ENCODE measurements at regions not wholly inside any gene's neighbourhood (a gene's known extent, or its start where the extent isn't known, plus 50 kb on each side); places are given as distances from the start of the nearest gene placed in this dataset.
"Not testable (repeated sequence)": the region's sequence is repeated elsewhere in the genome, so short reads cannot be mapped to it uniquely, and the experiment has no call there.

- not testable (repeated sequence) for DNase-seq
Measured at GRCh38 chr12:9543341-9543740, 64.4 kb downstream of the KLRB1 start.

GRCh38 chr12:9542827-9543226 lies 64.9 kb downstream of the KLRB1 start:
- DNase-seq: not testable (repeated sequence)

- DNase-seq: not testable (repeated sequence)
Measured at GRCh38 chr12:9515925-9516324, 91.8 kb downstream of the KLRB1 start.

DNA sequence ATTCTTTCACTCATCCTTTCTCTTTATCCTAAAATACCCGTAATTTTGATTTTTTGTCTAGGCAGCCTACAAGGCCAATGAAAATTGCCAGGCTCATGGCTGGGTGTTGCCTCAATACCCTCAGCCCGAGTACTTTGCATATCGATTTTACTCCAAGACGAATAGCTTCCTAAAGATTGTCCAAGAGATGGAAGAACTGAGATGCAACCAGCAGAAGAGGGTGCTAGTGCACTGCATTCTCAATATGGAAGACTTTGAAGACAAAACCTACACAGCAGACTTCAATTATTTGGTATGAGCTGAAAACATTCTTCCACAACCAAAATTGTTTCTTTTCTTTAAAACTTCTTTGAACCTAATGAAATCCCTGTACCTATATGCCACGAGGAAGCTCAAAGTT lies 95.0 kb downstream of the KLRB1 start:
- not testable (repeated sequence) for DNase-seq

DNA sequence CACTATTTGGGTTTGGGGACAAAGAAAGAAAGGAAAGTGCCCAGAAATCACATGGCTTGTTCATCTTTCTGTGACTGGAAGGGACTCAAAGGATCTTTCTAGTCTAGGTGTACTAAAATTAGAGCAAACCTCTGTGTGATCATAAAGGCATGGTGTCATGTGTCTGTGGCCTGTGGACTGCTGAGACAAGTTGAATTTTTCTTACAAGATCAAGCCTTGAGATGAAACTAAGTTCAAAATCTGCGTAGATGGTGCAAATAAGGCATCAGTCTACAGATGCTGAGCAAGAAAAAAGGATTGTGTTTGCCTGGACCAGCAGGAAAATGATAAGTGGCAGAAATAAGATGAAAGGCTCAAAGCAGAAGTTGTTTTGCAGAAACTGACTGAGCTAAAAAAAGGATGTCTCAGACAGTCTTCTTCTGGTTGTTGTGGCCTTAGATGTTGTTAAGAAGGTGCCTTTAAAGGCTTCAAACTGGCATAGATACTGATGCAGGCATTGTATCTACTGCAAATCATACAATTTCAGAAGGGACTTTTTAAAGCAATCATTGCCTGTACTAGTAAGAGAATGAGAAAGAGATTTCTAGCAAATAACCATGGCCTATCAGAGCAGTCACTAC lies 97.2 kb downstream of the KLRB1 start:
- DNase-seq: not testable (repeated sequence)

DNA sequence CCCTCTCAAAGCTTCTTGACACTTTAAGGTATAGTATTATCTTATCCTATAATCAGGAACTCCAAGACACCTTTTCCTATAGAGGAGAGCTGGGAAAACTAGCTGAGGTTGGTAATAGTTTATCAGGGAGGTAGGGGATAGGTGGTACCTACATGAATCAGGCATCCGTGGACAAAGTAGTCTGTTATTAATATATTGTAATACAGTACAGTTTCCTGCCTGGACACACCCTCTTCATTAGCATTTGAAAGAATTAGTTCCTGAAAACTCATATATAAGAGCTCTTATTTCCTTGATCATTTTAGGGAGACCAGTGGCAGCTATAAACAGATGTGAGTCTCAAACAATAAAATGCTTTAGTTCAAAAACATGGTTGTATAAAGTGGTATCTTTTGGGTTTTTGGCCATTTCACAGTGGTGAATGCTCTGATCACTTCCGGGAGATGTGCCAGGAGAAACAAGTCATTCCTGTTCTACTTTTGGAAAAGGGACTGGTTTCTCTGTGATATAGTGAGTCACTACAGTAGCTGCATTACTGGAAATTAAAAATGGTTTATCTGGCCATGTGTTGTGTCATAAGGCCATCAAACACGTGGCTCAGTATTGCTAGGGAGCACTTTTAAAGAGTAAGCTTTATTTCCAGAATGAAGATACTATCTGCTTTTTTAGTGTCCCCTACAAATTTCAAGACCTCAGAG lies 98.1 kb downstream of the KLRB1 start:
- no peak for DNase-seq

GRCh38 chr12:9506746-9507145 lies 101.0 kb downstream of the KLRB1 start:
- no peak for DNase-seq

DNA sequence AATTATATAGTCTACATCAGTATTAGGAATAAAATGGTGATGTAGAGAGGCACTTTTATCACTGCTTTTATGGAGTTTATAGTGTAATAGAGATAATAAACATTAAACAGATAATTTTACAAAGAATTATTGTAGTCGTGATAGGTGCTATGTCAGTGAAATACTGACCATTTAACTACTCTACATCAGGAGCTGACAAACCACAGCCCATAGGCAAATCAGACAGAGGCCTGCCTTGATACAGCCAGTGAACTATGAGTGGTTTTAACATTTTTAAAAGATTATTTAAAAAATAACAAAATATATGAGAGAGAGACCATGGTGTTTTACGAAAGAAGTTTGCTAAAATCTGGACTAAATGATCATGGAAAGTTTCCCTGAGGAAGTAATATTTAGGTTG lies 104.3 kb downstream of the KLRB1 start:
- not testable (repeated sequence) for DNase-seq

- DNase-seq: not testable (repeated sequence)
Measured at GRCh38 chr12:9502845-9503244, 104.9 kb downstream of the KLRB1 start.

DNA sequence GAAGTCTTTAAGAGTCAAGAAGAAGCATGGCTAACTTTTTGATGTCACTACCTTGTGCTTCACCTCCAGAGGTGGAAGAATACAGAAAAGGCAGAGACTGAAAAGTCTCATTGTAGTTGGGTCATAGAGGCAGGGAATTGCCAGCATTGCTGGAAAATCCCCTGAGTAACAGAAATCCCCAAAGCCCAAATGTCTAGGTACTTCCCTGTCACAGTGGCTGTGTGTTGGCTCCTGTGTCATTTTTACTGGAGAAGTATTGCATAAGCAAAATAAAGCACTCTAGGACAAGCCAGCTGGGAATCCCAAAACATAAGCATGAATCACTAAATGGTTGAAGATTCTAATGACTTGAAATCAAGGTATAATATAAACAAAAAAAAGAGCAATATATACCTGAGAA lies 114.4 kb downstream of the KLRB1 start:
- DNase-seq: not testable (repeated sequence)

DNA sequence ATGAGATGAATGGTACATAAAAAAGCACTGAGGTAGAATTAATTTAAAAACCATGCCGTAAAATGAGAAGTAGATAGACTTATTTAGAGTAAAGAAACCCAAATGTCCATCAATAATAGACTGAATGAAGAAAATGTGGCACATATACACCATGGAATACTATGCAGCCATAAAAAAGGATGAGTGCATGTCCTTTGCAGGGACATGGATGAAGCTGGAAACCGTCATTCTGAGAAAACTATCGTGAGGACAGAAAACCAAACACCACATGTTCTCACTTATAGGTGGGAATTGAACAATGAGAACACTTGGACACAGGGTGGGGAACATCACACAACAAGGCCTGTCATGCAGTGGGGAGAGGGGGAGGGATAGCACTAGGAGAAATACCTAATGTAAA lies 126.4 kb downstream of the KLRB1 start:
- not testable (repeated sequence) for DNase-seq

DNA sequence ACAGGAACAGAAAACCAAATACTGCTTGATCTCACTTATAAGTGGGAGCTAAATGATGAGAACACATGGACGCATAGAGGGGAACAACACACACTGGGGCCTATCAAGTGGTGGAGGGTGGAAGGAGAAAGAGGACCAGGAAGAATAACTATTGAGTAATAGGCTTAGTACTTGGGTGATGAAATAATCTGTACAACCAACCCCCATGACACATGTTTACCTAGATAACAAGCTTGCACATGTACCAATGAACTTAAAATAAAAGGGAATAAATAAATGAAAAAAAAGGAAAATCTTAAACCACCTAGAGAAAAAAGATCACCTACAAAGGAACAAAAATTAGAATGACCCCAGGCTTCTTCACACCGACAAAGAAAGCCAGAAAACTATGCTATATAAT lies 133.5 kb downstream of the KLRB1 start:
- DNase-seq: not testable (repeated sequence)

- not testable (repeated sequence) for DNase-seq
Measured at GRCh38 chr12:9473638-9474037, 134.1 kb downstream of the KLRB1 start.

- DNase-seq: not testable (repeated sequence)
Measured at GRCh38 chr12:9471501-9471900, 136.2 kb downstream of the KLRB1 start.

GRCh38 chr12:9470367-9470766 lies 137.3 kb downstream of the KLRB1 start:
- DNase-seq: not testable (repeated sequence)

DNA sequence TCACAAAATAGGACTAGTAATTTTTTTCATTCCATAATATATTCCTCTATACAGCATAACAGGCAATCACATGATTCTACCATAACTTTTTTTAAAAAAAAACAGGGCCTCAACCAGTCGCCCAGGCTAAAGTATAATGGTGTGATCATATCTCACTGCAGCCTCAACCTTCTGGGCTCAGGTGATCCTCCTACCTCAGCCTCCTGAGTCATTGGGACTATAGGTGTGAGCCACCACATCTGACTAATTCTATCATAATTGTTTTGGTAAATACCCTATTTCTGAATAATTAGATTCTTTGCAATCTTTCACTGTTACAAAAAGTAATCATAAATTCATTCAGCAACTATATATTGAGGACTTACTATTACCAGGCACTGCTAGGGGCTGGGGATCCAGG lies 137.8 kb downstream of the KLRB1 start:
- not testable (repeated sequence) for DNase-seq

GRCh38 chr12:9469463-9469862 lies 138.3 kb downstream of the KLRB1 start:
- DNase-seq: not testable (repeated sequence)

GRCh38 chr12:9468998-9469397 lies 138.7 kb downstream of the KLRB1 start:
- DNase-seq: peak; percentile 16

DNA sequence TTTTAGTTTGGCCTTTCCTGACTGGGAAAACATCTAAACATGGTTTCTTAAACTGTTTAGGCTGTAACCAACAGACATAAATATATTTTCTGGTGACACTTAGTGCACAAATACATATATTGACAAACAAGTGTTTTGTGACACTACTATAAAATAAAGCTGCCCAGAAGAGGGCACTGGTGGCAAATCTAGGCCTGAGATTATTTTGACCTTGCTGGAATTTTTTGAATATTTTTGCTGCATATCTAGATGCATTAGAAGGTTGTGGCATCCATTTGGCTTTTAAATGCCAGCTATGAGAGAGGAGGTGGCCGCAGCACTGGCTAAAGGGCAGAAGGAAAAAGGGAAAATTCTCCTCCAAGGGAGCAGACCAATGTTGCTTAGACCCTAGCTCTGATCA lies 139.6 kb downstream of the KLRB1 start:
- DNase-seq: not testable (repeated sequence)

GRCh38 chr12:9464408-9464807 lies 143.3 kb downstream of the KLRB1 start:
- DNase-seq: no peak

- DNase-seq: not testable (repeated sequence)
Measured at GRCh38 chr12:9455516-9455915, 152.2 kb downstream of the KLRB1 start.

- not testable (repeated sequence) for DNase-seq
Measured at GRCh38 chr12:9454021-9454420, 153.7 kb downstream of the KLRB1 start.

GRCh38 chr12:9450127-9450567 lies 157.6 kb downstream of the KLRB1 start:
- peak; percentile 15 for DNase-seq

- DNase-seq: not testable (repeated sequence)
Measured at GRCh38 chr12:9449657-9450126, 158.0 kb downstream of the KLRB1 start.

All from activated gamma-delta T cell treated with Interleukin-2 at 50 U/mL for 16 hours (primary cell).